Prostate gland (tissue), 2 donors: ENCODE measurements at regions not wholly inside any gene's neighbourhood (a gene's known extent, or its start where the extent isn't known, plus 50 kb on each side); places are given as distances from the start of the nearest gene placed in this dataset.

Experiments used
- POLR2AphosphoS5 ChIP-seq: sonication (generic); formaldehyde crosslinking; IDR thresholded peaks from one replicate; pipeline ENCODE4 v1.6.1; 2017; ENCODE audit warnings: antibody characterized with exemption
- TF ChIP-seq, protein P1 (sequence below), 4 experiments: fragments of 200-600 bp in 2 of 4; fragments of 450-650 bp in 2 of 4; sonication (generic) in 2 of 4; IDR thresholded peaks; 1 replicate in 3 of 4; 2 replicates in 1 of 4; pipeline ENCODE4 v1.5.1; 2016 to 2019; ENCODE audit warnings: antibody characterized with exemption in 4 of 4, mild to moderate bottlenecking in 2 of 4, moderate library complexity in 2 of 4

DNA sequence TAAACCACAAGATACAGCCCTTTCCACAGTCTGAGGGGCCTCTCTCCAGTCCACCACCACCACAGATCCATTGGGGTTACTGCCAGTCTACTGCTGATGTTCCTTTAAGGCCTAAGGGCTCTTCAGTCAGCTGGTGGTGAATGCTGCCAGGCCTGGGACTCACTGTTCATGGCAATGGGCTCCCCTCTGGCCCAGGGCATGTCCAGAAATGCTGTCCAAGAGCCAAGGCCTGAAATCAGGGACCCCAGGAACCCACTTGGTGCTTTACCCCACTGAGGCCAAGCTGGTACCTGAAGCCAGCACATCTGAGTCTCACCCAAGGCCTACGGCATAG is 128.6 kb upstream of the CBLB start:
- TF ChIP-seq, protein P1, sequence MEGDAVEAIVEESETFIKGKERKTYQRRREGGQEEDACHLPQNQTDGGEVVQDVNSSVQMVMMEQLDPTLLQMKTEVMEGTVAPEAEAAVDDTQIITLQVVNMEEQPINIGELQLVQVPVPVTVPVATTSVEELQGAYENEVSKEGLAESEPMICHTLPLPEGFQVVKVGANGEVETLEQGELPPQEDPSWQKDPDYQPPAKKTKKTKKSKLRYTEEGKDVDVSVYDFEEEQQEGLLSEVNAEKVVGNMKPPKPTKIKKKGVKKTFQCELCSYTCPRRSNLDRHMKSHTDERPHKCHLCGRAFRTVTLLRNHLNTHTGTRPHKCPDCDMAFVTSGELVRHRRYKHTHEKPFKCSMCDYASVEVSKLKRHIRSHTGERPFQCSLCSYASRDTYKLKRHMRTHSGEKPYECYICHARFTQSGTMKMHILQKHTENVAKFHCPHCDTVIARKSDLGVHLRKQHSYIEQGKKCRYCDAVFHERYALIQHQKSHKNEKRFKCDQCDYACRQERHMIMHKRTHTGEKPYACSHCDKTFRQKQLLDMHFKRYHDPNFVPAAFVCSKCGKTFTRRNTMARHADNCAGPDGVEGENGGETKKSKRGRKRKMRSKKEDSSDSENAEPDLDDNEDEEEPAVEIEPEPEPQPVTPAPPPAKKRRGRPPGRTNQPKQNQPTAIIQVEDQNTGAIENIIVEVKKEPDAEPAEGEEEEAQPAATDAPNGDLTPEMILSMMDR (IDR thresholded peaks at IDR 0.05), result no peak
- TF ChIP-seq POLR2AphosphoS5, result no peak
